Activated CD4-positive, alpha-beta T cell treated with anti-CD3 and anti-CD28 coated beads, Interleukin-2, amount 50 U/mL, for 24 hours (primary cell): ENCODE measurements at regions not wholly inside any gene's neighbourhood (a gene's known extent, or its start where the extent isn't known, plus 50 kb on each side); places are given as distances from the start of the nearest gene placed in this dataset.

ENCODE experiments used
- DNase-seq, 2 donors: peaks; one replicate each; pipeline ENCODE4 v3.0.0-alpha.2; 2020; ENCODE audit warnings: low read depth in 1 of 2, low spot score in 1 of 2

GRCh38 chr5:165209101-165209727 is 1703.8 kb downstream of the MAT2B start:
- DNase-seq, result no peak

- DNase-seq, result no peak
Observed at GRCh38 chr5:165224366-165225045, 1719.1 kb downstream of the MAT2B start.

GRCh38 chr5:165227515-165227914 is 1722.1 kb downstream of the MAT2B start:
- DNase-seq, result no peak

GRCh38 chr5:165228184-165228583 is 1722.8 kb downstream of the MAT2B start:
- DNase-seq, result no peak

GRCh38 chr5:165231821-165232508 is 1726.5 kb downstream of the MAT2B start:
- no peak for DNase-seq

- no peak for DNase-seq
Observed at GRCh38 chr5:165232509-165233028, 1727.2 kb downstream of the MAT2B start.

GRCh38 chr5:165241811-165242210 is 1736.4 kb downstream of the MAT2B start:
- DNase-seq, result no peak

- DNase-seq, result no peak
Observed at GRCh38 chr5:165242646-165243045, 1737.2 kb downstream of the MAT2B start.

GRCh38 chr5:165244407-165244806 is 1739.0 kb downstream of the MAT2B start:
- DNase-seq, result no peak

- DNase-seq, result no peak
Observed at GRCh38 chr5:165258197-165258771, 1752.9 kb downstream of the MAT2B start.

GRCh38 chr5:165260426-165260825 is 1755.0 kb downstream of the MAT2B start:
- DNase-seq, result no peak

GRCh38 chr5:165263536-165263935 is 1758.1 kb downstream of the MAT2B start:
- DNase-seq, result no peak

GRCh38 chr5:165266939-165267338 is 1761.5 kb downstream of the MAT2B start:
- no peak for DNase-seq

- no peak for DNase-seq
Observed at GRCh38 chr5:165272436-165272835, 1767.0 kb downstream of the MAT2B start.

GRCh38 chr5:165277661-165278060 is 1772.2 kb downstream of the MAT2B start:
- no peak for DNase-seq

- DNase-seq, result no peak
Observed at GRCh38 chr5:165282491-165282890, 1777.1 kb downstream of the MAT2B start.

GRCh38 chr5:165286692-165287091 is 1781.3 kb downstream of the MAT2B start:
- no peak for DNase-seq

- DNase-seq, result no peak
Observed at GRCh38 chr5:165290535-165290934, 1785.1 kb downstream of the MAT2B start.

- DNase-seq, result no peak
Observed at GRCh38 chr5:165296401-165297130, 1791.1 kb downstream of the MAT2B start.

GRCh38 chr5:165304193-165304827 is 1798.9 kb downstream of the MAT2B start:
- no peak for DNase-seq

GRCh38 chr5:165305596-165305995 is 1800.2 kb downstream of the MAT2B start:
- no peak for DNase-seq
